Mucosa of rectum (tissue), 2 donors: ENCODE measurements at regions not wholly inside any gene's neighbourhood (a gene's known extent, or its start where the extent isn't known, plus 50 kb on each side); places are given as distances from the start of the nearest gene placed in this dataset.
"Not testable (repeated sequence)": the region's sequence is repeated elsewhere in the genome, so short reads cannot be mapped to it uniquely, and the experiment has no call there.

Source experiments
- H3K27ac ChIP-seq, 2 donors: one replicate each; pipeline ENCODE4 v1.7.0; 2013; ENCODE audit warnings: inconsistent platforms in 2 of 2, low read depth in 2 of 2, low read length in 2 of 2
- H3K27me3 ChIP-seq, 2 donors: one replicate each; pipeline ENCODE4 v1.7.0; 2013; ENCODE audit warnings: low read length in 2 of 2; ENCODE audit not compliant: control insufficient read depth in 2 of 2, insufficient read depth in 2 of 2
- H3K36me3 ChIP-seq, 2 donors: one replicate each; pipeline ENCODE4 v1.7.0; 2013; ENCODE audit warnings: low read length in 2 of 2; ENCODE audit not compliant: control insufficient read depth in 2 of 2, insufficient read depth in 2 of 2
- H3K4me1 ChIP-seq, 2 donors: one replicate each; pipeline ENCODE4 v1.7.0; 2013; ENCODE audit warnings: low read length in 2 of 2, mild to moderate bottlenecking in 1 of 2; ENCODE audit not compliant: control insufficient read depth in 2 of 2, insufficient read depth in 2 of 2
- H3K4me3 ChIP-seq, 2 donors: one replicate each; pipeline ENCODE4 v1.7.0; 2013; ENCODE audit warnings: low read length in 2 of 2
- H3K9ac ChIP-seq, 2 donors: one replicate each; pipeline ENCODE4 v1.7.0; 2013; ENCODE audit warnings: low read length in 2 of 2, low read depth in 1 of 2, mild to moderate bottlenecking in 1 of 2
- H3K9me3 ChIP-seq, 2 donors: one replicate each; pipeline ENCODE4 v1.7.0; 2013; ENCODE audit warnings: low read length in 2 of 2; ENCODE audit not compliant: control insufficient read depth in 2 of 2
- donor health status: healthy.
- donor health status: Normal muscosa, but diverticular disease.

DNA sequence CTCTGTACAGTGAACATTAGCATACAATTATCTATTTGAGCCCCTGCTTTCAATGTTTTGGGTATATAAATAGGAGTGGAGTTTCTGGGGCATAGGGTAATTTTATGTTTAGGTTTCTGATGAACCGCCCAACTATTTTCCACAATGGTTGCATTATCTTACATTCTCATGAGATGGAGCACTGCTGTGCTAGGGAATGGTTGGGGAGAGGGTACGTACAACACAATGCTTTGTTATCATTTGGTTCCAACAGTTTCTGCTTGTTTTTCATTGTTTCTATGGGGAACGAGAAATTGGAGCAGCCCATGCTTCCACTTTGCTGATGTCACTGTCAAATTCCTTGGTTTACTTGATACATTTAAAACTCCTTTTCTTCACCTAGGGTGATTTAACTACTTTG lies 1115.3 kb downstream of the REEP3 start:
- H3K9ac ChIP-seq: no peak overlapping the region
- no peak overlapping the region for H3K27ac ChIP-seq
- no peaks in the 10 kb centered on the region for H3K4me1 ChIP-seq
- no peaks in the 10 kb centered on the region for H3K27me3 ChIP-seq
- no peak overlapping the region for H3K4me3 ChIP-seq
- no peaks in the 10 kb centered on the region for H3K9me3 ChIP-seq
- no peaks in the 10 kb centered on the region for H3K36me3 ChIP-seq

- Histone ChIP-seq H3K36me3 (no peaks in the 10 kb centered on the region), H3K27ac (no peak overlapping the region), H3K27me3 (no peaks in the 10 kb centered on the region), H3K4me1 (no peaks in the 10 kb centered on the region), H3K9me3 (no peaks in the 10 kb centered on the region), H3K4me3 (no peak overlapping the region), H3K9ac (no peak overlapping the region)
Measured at GRCh38 chr10:64637939-64638338, 1116.7 kb downstream of the REEP3 start.

- H3K9ac ChIP-seq: no peak overlapping the region
- no peaks in the 10 kb centered on the region for H3K27me3 ChIP-seq
- H3K36me3 ChIP-seq: no peaks in the 10 kb centered on the region
- no peak overlapping the region for H3K27ac ChIP-seq
- H3K4me3 ChIP-seq: no peak overlapping the region
- no peaks in the 10 kb centered on the region for H3K4me1 ChIP-seq
- no peaks in the 10 kb centered on the region for H3K9me3 ChIP-seq
Measured at GRCh38 chr10:64648915-64649314, 1127.7 kb downstream of the REEP3 start.

- Histone ChIP-seq H3K4me1 (no peaks in the 10 kb centered on the region), H3K27me3 (no peaks in the 10 kb centered on the region), H3K9me3 (no peaks in the 10 kb centered on the region), H3K9ac (no peak overlapping the region), H3K36me3 (no peaks in the 10 kb centered on the region), H3K27ac (no peak overlapping the region), H3K4me3 (no peak overlapping the region)
Measured at GRCh38 chr10:64658528-64658927, 1137.3 kb downstream of the REEP3 start.

DNA sequence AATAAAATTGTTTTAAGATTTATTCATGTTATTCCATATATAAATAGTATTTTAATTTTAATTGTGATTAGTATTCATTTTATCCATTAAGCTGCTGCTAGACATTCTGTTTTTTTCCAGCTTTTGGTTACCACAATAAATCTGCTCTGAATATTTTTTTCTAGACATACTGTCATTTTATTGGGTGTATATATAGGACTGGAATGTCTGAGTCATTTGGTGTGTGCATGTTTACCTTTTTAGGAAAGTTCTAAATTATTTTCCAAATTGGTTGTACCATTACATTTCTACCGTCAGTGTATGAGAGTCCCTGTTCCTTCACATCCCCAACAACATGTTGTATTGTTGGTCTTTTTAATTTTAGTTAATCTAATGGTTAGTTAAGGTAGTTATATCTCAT lies 1138.1 kb downstream of the REEP3 start:
- no peak overlapping the region for H3K27ac ChIP-seq
- no peaks in the 10 kb centered on the region for H3K36me3 ChIP-seq
- H3K4me3 ChIP-seq: no peak overlapping the region
- H3K27me3 ChIP-seq: no peaks in the 10 kb centered on the region
- no peaks in the 10 kb centered on the region for H3K4me1 ChIP-seq
- no peaks in the 10 kb centered on the region for H3K9me3 ChIP-seq
- no peak overlapping the region for H3K9ac ChIP-seq

DNA sequence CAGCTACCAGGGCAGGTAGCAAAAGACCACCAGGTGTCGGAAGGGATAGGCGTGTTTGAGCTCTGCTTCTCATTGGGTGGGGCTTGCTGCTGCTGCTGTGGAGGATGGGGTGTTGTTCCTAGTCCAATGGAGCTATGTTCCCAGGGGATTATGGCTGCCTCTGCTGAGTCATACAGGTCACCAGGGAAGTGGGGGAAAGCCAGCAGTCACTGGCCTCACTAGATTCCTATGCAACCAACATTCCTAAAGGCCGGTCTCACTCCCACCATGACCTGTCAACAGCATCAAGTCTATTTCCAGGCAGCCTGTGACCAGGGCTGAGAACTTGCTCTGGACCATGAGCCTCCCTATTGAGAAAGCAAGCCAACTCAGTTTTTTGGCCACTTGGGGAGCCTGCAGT lies 1160.8 kb downstream of the REEP3 start:
- Histone ChIP-seq H3K4me3 (no peak overlapping the region), H3K9ac (no peak overlapping the region), H3K9me3 (no peaks in the 10 kb centered on the region), H3K36me3 (no peaks in the 10 kb centered on the region), H3K4me1 (no peaks in the 10 kb centered on the region), H3K27ac (no peak overlapping the region), H3K27me3 (no peaks in the 10 kb centered on the region)

- Histone ChIP-seq H3K27ac (no peak overlapping the region), H3K27me3 (no peaks in the 10 kb centered on the region)
Measured at GRCh38 chr10:64690194-64690593, 1169.0 kb downstream of the REEP3 start.

GRCh38 chr10:64699244-64699643 lies 1178.0 kb downstream of the REEP3 start:
- Histone ChIP-seq H3K9me3 (no peaks in the 10 kb centered on the region), H3K9ac (no peak overlapping the region), H3K4me3 (no peak overlapping the region), H3K4me1 (no peaks in the 10 kb centered on the region), H3K27me3 (no peaks in the 10 kb centered on the region), H3K27ac (no peak overlapping the region), H3K36me3 (no peaks in the 10 kb centered on the region)

More at GRCh38 chr10:64690194-64690593, 1169.0 kb downstream of the REEP3 start:
- H3K4me1 ChIP-seq: no peaks in the 10 kb centered on the region
- no peak overlapping the region for H3K9ac ChIP-seq
- no peaks in the 10 kb centered on the region for H3K36me3 ChIP-seq
- H3K9me3 ChIP-seq: no peaks in the 10 kb centered on the region
- H3K4me3 ChIP-seq: no peak overlapping the region

- H3K27me3 ChIP-seq, H3K9ac ChIP-seq, H3K4me1 ChIP-seq, H3K4me3 ChIP-seq, H3K9me3 ChIP-seq, H3K27ac ChIP-seq, H3K36me3 ChIP-seq: not testable (repeated sequence)
Measured at GRCh38 chr10:64702086-64702485, 1180.9 kb downstream of the REEP3 start.

DNA sequence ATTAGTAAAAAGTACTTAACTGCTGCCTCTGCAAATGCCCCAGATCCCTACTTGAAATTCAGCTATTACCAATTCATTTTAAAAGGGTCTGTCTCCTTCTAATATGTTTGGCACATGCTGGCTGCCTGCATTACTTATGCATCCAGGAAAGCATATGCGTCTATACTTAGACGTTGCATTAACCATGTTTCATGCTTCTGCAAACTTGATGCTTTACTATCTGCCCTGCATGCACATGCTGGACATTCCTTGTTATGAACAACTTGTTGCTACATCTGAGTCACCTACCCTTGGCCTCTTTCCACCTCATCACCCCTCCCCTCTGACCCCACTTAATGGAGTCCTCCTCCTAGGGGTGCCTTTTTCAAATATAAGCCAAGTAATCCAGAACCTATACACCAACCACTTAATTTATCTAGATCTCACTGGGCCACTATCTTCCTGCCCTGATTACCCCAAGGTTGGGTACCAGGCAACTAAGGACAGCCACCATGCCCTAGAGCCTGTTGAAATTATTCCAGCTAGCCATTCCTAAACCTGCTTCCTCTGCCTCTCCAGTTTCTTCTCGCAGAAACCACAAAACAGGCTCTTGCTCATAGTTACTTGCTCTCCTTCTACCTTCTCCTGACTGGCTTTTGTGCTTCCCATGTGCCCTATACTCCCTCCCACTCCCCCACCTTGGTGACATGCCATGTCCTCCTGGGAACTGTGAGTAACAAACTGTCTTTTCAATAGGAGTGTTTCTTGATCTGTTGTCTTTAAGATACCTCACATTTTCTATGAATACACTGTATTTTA lies 1187.9 kb downstream of the REEP3 start:
- Histone ChIP-seq H3K4me3 (no peak overlapping the region), H3K27me3 (no peaks in the 10 kb centered on the region), H3K9me3 (no peaks in the 10 kb centered on the region), H3K27ac (no peak overlapping the region), H3K36me3 (no peaks in the 10 kb centered on the region), H3K4me1 (no peaks in the 10 kb centered on the region), H3K9ac (no peak overlapping the region)
